ENCODE measurements at regions not wholly inside any gene's neighbourhood (a gene's known extent, or its start where the extent isn't known, plus 50 kb on each side); places are given as distances from the start of the nearest gene placed in this dataset.
"Not testable (repeated sequence)": the region's sequence is repeated elsewhere in the genome, so short reads cannot be mapped to it uniquely, and the experiment has no call there.

DNA sequence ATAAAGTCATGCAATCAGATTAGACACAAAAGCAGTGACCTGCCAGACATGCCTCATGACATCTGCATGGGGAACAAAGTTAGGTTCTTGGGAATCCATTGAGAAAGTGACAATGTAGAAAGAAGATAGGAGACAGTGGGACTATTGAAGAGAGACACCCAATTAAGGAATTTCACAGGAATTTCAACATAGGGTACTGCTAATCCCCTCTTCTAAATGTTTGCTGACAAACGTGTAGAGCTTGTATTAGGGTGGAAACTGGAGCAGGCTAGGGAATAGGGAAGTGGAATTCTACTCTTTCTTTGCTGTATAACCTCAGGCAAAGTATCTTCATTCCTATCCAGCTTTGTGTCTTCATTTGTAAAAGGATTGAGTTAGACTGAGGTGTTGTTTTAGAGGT is 409.4 kb upstream of the SASH1 start:
- no peak for DNase-seq

DNA sequence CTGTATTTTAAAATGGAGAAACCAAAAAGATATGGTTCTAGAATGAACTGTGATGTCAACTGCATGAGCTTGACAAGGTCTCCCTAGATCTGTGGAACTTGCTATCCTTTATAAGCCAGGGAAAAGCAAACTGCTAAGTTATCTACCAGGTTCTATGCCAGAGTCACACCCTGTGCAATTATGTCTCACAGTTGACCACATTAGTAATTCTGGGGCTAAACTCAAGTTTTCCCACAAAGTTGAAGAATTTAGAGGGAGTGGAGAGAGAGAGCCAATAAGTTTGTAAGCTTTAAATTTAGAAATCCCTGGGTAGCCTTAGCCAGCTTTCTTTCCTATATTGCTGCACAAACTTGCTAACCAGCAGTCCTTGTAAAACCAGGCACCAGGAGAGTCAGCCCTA is 407.0 kb upstream of the SASH1 start:
- DNase-seq: no peak

DNA sequence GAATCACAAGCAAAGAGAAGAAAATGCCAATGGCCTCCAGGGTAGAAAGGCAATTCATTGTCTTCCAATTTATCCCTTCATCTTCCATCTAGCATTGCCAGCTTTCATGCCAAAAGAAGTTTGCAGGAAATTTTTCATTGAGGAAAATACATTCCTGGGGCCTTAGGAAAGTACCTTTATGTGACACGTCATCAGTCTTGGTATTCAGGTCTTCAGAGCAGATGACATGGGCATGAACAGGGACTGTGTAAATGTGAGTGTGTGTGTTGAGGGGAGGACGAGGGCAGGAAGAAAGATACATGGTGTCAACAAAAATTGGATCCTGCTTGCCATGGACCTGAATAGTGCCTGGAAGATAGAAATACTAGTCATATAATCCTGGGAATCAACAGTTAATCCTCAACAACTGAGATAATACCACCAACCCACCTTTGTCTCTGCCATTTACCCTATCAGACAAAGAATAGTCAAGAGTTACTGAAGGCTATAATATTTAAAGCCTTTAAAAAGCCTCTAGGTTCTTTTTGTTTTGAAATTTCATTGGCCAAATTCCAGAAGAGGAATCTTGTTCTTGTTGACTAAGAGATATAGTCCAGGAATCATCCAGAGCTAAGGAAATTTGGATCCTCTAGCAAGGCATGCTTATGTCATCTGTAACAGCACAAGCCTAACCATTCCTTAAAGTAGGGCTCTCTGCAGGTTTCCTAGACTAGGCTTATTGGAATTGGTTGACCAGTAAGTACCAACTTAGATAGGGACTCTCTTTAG is 405.8 kb upstream of the SASH1 start:
- no peak for DNase-seq

DNA sequence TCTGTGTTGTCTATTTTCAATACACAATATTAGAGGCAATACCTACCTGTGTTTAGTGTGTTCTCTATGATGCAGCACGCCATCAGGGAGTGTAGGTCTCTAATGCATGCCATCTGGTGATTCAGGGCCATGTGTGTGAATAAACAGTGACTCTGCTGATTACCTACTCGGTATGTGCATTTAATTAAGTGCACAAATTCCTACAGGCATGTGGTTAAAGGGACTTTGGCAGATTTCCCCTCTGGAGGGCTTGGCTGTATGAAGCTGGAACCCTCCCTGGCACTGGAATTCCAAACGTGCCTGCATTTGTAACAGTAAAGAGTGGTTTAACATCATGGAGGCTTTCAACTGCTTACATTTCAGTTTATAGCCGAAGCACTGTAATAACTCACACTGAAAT is 401.5 kb upstream of the SASH1 start:
- no peak for DNase-seq

DNA sequence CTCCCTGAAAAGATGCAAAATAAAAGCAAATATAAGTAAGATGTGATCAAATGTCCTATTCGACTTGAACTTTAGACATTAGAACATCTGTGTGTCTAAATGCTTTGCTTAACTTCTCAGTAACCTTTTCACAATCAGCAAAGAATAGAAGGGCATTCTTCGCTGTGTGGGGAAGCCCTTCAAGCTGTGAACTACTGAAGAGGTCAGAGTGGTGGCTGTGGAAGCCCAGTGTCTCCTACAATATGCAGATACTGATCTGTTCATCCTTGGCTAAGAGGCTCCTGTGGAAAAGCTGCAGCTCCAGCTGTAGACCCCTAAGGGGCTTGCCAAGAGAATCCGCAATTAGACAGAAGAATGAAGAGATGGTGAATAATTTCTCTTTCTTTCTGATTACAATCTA is 400.3 kb upstream of the SASH1 start:
- no peak for DNase-seq

DNA sequence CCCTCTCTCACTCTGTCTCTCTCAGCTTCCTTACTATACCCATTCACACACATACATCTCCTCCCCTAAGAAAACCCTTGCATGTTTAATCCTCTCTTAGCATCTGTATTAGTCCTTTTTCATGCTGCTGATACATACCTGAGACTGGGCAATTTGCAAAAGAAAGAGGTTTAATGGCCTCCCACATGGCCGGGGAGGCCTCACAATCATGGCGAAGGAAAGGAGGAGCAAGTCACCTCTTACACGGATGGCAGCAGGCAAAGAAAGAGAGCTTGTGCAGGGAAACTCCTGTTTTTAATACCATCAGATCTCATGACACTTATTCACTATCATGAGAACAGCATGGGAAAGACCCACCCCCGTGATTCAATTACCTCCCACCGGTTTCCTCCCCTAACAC is 398.5 kb upstream of the SASH1 start:
- no peak for DNase-seq

DNA sequence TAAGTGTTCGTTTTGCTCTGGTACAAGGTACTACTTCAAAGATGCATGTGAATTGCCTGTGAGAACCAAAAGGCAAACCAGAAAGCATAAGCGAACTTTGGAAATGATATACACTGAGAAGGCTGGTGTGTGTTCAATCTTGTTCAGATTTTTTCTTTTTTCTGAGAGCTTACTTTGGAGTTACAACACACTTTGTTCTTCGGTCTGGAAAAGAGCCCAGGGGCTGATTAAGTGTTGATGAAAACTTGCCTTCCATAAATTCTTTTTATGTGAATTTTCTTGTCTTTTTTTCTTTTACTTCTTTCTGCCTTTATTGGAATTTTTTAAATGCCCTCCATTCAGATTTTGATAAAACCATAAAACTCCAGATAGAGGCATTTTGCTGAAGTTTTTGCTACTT is 395.1 kb upstream of the SASH1 start:
- DNase-seq: no peak

DNA sequence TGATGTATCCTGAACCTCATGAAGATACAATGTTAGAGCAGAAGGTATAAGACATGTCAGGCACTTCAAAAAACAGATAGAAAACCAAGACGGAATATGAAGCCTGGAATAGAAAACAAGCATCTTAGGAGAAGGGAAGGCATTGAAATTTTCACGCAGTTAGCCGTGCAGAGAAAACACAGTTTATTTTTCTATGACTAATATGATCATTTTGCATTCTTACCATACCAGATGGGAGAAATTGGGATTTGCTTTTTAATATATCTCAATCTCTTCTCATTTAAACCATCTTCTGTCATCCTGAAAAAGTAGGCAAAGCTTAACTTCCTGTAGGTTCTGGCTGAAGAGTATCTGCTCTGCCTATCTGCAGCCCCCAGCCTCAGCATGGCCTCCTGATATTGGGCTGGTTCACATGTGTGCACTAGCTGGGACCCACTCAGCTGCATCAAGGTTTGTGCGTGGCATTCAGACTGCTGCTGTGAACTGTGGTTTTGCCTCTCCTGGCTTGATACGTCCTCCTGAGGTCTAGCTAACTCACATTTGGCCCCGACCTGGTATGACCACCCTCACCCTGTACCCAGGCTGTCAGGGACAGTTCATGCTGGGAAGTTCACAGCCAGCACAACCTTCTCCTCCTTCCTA is 392.5 kb upstream of the SASH1 start:
- DNase-seq: no peak

DNA sequence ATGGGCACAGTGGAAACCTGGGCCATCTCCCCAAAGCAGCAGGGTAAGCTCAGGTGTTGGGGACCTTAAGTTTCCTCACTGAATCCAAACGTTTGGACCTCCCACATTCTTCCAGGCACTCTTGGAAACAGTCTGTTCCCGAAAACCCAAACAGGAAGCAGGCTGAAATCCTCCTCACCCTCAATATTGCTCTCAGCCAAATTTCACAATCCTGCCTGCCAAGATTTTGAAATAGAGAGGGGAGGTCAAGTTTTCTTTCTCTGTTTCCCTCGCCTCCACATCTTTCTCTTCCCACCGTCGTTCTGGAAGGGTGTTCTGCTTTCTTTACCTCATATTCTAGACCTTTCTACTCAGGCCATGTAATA is 392.0 kb upstream of the SASH1 start:
- no peak for DNase-seq

DNA sequence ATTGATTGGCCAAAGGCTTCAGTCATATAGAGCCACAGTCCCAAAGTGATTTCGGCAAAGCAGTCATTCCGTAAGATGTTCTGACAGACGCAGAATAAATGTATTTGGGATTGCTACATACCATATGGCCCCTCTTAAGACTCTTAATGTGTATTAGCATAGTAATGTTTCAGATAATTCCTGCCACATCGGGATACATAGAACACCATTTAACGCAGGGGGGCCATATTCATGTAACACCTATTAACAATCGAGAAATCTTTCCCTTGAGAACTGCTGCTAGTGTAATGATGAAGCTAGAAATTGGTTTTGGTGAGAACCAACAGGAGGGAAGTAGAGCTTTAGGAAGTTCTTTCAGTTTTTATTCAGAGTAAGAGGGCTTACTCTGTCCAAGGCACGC is 390.9 kb upstream of the SASH1 start:
- no peak for DNase-seq

DNA sequence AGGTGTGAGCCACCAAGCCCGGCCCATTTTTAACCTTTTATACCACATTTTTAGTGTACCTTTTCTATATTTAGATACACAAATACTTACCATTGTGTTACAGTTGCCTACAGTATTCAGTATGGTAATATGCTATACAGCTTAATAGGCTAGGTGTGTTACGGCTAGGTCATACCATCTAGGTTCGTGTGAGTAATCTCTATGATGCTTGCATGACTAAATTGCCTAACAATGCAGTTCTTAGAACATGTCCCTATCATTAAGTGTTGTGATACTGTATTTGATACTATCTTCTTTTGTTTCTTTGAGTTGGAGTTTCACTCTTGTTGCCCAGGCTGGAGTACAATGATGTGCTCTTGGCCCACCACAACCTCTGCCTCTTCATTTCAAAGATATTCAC is 387.7 kb upstream of the SASH1 start:
- DNase-seq: no peak

DNA sequence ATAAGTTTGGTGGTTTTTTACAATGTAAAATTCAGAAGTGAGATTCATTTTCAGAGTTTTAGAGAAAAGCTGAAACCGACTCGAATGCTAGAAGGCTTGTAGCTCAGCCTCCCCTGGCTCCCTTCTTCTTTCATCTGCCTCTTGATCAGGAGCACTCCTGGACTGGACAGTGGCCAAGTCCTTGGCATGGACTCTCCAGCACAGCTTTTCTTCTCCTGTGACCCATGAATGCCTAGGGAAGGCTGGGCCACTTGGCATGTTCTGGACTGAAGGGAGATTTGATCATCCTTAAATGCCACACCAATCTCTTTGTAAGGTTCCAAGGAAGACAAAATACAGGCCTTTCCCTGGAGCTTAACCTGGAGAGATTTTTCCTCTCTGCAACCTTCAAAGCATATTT is 384.0 kb upstream of the SASH1 start:
- DNase-seq: no peak

DNA sequence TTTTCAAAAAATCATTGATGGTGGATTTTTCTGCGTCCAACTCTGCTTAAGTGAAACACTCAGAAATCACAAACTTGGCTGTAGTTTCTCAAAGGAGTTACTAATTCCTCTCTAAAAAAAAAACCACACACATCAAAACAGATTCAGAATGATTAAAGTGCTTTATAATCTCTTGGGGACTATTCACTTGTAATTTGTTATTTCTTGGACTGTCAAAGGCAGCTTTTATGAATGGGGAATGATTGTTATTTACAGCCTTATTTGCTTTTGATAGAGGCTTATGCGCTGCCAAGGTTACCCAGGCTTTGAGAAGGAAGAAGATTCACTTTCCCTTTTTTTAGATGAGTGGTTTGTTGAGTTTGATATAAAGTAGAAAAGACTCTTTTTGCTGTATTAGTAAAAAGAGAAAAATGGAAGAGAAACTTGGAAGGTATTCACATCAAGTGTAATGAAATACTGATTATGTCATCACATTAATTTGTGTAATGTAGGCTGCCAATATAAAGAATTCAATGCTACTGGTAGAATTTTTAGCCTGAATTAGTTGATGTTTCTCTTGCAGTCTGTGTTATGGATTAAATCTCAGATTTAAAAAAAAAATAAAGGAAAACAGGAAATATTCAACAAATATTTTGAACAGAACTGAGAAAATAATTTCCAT is 381.0 kb upstream of the SASH1 start:
- no peak for DNase-seq

DNA sequence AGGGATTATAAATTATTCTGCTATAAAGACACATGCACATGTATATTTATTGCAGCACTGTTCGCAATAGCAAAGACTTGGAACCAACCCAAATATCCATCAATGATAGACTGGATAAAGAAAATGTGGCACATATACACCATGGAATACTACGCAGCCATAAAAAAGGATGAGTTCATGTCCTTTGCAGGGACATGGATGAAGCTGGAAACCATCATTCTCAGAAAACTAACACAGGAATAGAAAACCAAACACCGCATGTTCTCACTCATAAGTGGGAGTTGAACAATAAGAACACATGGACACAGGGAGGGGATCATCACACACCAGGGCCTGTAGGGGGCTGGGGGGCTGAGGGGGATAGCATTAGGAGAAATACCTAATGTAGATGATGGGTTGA is 377.2 kb upstream of the SASH1 start:
- DNase-seq: not testable (repeated sequence)

DNA sequence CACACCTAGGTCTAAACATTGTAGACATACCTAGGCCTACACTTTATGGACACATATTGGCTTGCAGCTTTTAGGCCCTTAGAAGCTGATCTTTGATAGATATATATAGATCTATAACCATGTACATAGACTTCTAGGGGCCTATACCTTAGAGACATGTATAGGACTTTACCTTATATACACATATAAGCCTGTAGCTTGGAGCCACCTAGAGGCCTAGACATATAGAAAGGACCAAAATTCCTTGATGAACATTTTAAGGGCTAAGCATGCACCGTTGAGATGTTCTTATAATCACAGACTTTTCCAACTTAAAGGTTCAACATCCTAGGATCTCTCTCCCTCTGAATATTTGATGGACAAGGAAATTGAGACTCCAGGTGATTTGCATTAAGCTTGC is 371.7 kb upstream of the SASH1 start:
- no peak for DNase-seq

DNA sequence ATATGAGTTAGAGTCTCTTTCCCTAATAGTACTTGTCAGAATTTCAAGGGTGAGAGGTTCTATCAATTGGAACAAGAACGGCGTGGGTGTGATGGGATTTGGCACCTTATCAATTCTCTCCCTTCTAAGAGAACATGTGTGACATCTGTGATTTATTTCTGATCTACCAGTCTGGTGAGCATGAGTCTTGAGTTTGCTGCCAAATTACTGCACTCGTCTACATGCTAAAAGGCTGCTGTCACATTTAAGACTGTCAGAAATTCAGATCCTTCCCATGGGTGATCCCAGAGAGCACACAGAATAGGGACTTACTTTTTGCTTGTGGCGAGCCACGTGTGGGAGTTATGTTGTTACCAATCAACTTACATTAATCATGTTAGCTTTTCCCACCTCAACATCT is 370.2 kb upstream of the SASH1 start:
- DNase-seq: no peak

DNA sequence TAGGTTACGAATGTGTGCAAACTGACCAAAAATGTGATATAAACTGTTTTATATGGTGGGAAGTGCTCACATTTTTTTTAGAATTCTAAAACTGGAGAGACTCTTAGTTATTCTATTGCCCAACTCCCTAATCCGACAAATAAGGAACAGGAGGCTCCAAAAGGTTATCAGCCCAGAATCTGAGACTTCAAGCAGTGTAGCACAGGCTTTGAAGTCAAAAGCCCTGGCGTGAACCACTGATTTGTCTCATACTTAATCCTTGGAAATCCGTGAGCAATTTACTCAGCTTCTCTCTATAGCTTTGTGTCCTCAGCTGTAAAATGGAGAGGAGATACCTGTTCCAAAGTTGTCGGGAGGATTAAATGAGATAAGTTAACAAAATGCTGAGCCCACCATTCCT is 368.8 kb upstream of the SASH1 start:
- DNase-seq: no peak

DNA sequence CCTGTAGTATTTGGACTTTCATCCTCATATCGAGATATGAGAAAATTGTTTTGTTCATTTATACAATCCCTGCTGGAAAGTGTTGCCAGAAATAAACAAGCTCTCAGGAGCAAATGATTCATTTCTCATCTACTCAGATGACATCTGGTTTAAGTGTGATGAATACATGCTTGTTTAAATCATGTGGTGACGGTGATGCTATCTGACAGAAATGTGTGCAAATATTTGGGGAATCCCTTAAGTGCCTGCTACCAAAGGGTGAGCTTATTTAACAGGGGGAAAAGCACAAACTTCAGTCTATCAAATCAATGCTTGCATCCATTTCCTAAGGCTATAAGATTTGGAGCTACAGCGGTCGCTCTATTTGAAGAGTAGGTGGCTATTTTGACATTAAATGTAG is 368.3 kb upstream of the SASH1 start:
- DNase-seq: no peak

DNA sequence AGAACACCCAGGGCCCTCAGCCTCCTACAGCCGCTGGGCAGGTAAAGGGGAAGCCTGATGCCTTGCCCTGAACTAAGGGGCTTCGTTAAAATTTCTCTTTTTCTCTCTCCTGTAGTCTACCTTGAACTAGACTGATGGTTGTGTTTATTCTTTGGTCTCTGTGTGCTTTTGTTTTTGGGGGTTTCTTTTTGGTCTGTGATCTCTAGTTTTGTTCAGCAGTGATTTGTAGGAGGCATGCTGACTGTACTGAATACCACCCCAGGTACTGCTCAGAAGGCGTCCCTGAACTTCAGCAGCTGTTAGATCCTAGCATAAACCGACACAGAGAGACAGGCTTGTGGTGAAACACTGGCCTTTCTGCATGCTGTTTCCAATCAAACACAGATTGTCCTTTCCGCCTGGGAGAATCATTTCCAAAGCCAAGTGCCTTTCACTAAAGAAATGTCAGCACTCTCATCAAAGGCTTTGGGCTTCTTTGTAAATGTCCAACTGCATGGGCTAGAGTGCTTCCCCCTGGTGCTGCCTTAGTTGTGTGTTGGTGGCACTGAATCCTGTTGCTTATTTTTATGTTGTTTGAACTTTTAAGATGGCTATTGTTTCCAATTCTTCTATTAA is 364.7 kb upstream of the SASH1 start:
- no peak for DNase-seq

DNA sequence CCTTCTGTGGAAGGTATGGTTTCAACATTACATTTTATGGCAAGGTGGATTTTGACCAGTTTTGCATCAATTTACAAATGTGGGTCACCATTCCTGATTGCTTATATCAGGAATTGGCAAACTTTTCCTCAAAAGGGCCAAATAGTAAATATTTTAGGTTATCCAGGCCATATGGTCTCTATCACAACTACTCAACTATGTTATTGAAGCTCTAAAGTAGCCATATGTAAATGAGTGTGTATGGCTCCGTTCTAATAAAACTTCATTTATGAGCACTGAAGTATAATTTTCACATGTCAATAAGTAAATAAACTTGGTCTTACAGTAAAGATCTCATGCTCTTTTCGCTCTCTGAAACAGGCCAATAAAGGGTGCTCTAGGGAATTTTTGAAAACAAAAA is 362.7 kb upstream of the SASH1 start:
- no peak for DNase-seq

DNA sequence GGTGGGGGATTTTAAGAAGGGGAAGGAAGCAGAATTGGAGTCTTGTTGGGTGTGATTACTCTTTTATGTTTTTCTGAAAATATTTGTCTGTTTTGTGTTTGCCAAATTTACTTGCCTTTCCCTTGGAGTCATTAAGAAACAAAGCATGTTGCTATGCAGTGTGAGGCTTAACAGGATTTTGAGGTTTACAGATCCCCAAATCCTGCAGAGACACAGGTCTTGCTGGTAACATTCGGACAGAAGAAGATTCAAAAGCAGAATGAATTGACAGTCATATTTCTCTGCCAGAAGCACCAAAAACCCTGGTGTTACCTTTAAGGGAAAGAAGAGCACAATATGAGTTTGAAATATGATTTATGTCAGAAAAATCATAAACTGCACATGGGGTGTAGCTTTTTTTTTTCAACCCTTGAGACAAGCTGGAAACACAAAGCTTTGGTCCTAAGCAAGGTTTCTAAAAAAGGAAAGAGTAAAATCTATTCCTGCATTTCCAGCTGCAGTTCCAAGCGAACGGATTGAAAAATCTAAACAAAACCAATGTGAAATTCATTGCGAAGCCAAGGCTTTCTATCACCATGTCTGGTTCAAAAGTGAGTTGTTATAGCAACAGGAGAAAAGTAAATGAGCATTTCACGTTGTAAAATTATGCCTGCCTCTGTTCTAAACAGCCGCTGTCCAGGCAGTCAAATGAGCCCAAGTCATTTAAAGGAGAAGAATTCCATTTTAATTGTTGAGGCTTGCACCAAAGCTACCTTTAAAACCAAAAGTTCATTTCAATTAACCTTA is 358.9 kb upstream of the SASH1 start:
- no peak for DNase-seq

DNA sequence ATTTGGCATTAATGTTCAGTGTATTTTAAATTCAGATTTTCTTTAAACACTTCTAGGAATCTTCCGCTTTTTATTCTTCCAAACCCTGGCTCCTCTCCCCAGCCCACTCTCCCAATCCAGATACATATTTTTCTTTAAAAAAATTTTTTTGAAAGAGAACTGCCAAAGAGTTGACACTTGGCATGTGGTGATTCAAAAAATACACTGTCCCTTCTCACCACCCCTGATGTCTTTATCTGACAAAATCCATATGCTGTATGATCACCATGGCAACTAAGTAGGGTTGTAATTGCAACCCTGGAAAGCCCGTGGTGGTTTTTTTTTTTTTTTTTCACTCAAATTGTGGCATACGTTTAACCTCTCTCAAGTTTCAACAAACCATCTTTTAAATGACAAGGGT is 355.8 kb upstream of the SASH1 start:
- DNase-seq: no peak

DNA sequence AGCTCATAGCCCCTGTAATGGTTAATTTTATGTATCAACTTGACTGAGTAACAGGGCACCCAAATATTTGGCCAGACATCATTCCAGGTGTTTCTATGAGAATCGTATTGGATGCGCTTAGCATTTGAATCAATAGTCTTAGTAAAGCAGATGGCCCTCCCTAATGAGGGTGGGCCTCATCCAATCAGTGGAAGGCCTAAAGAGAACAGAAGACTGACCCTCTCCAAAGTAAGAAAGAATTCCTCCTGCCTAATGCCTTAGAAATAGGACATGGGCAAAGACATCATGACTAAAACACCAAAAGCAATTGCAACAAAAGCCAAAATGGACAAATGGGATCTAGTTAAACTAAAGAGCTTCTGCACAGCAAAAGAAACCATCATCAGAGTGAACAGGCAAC is 352.5 kb upstream of the SASH1 start:
- no peak for DNase-seq
